HFF-Myc (cell line): ENCODE measurements at regions not wholly inside any gene's neighbourhood (a gene's known extent, or its start where the extent isn't known, plus 50 kb on each side); places are given as distances from the start of the nearest gene placed in this dataset.
"Not testable (repeated sequence)": the region's sequence is repeated elsewhere in the genome, so short reads cannot be mapped to it uniquely, and the experiment has no call there.

Experiments used
- DNase-seq: peaks from one replicate; pipeline ENCODE4 v3.0.0-alpha.2; 2011; ENCODE audit warnings: low read depth; ENCODE audit errors: extremely low read depth
- H3K4me3 ChIP-seq: replicated peaks from 2 replicates; pipeline ENCODE4 v1.5.1; 2011; ENCODE audit warnings: low read depth, mild to moderate bottlenecking, control low read depth, low read length
- TF ChIP-seq, protein P1 (sequence below): IDR thresholded peaks from 2 replicates; pipeline ENCODE4 v1.5.1; 2012; ENCODE audit warnings: mild to moderate bottlenecking, low read depth, low read length, control low read depth; ENCODE audit errors: missing control alignments

DNA sequence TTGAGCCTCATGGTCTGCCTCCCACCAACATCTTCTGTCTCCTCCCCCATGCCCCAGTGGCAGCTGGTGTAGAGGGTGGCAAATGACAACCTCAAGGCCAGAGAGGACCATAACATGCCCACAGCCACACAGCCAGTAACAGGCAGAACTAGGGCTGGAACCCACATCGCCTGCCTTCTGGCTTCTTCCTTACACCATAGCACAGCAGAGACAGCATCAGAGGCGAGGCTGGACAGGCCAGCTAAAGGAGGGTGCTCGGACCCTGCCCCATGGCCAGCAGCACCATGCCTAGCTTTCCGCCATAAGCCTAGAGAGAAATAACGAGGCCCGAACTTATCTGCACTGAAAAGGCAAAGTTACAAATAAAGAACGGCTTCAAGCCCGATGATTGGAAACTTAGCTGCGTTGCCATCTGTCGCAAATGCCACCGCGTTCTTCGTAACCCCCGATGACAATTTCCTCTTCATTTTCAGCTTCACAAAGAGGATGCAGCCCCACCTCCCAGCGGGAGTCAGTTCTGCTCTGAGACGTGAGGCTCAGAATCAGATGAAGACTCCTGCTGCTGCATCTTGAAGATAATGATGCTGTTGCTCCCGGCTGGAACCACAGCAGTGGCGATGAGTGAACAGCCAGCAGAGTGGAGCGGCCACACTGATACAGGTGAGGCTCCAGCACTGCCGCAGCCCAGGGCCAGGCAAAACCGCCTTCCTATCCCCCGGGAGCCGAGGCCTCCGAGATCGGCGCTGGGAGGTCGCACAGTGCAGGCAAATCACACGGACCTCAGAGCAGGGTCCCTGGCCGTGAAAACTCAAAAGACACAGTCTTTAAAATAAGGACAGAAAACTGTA, 73.8 kb upstream of the RTL6 start:
- TF ChIP-seq, protein P1, sequence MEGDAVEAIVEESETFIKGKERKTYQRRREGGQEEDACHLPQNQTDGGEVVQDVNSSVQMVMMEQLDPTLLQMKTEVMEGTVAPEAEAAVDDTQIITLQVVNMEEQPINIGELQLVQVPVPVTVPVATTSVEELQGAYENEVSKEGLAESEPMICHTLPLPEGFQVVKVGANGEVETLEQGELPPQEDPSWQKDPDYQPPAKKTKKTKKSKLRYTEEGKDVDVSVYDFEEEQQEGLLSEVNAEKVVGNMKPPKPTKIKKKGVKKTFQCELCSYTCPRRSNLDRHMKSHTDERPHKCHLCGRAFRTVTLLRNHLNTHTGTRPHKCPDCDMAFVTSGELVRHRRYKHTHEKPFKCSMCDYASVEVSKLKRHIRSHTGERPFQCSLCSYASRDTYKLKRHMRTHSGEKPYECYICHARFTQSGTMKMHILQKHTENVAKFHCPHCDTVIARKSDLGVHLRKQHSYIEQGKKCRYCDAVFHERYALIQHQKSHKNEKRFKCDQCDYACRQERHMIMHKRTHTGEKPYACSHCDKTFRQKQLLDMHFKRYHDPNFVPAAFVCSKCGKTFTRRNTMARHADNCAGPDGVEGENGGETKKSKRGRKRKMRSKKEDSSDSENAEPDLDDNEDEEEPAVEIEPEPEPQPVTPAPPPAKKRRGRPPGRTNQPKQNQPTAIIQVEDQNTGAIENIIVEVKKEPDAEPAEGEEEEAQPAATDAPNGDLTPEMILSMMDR: no peak

DNA sequence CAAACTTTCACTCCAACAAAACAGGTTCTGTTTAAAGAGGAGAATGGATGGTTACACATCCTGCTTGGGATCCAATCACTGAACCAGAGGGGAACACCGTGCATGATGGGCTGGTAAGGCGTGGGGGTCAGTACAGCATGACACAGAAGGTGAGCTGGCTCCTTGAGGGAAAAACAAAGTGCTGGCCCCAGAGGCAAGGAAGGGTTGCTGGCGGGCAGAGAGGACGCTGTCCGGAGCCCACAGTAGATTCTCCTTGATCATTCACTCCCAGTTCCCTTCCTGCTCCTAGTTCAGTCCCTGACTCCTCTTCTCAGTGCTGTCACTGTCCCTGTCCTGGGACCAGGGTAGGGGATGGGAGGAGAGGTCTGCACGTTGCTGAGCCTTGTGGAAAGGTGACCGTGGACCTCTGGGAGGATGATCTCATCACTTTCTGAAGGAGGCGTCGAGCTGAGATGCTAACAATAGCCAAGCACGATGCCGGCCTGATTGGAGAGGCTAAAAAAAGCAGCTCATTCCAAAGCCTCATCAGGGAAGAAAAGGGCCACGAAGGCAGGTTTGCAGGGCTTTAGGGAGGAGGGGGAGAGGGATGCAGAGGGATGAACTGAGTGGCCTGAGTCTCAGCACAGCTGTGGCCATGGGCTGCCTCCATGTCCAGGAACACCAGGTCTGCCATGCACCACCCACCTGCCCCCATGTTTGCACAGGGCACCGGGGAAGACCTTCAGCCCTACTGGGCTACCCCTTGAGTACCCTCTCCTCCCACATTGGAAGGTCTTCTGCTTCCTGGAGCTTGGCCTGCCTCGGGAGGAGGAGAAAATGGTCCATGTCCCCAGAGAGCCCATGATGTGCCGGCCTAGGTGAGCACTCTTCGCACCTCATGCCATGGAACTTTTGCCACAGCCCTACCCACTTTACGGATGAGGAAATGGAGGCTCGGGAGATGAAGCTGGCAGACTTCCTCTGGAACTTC, 72.7 kb upstream of the RTL6 start:
- DNase-seq: no peak
- no peak overlapping the region for H3K4me3 ChIP-seq
- TF ChIP-seq, protein P1: no peak

More for the DNA sequence above, 73.8 kb upstream of the RTL6 start:
- no peak for DNase-seq
- no peak overlapping the region for H3K4me3 ChIP-seq

DNA sequence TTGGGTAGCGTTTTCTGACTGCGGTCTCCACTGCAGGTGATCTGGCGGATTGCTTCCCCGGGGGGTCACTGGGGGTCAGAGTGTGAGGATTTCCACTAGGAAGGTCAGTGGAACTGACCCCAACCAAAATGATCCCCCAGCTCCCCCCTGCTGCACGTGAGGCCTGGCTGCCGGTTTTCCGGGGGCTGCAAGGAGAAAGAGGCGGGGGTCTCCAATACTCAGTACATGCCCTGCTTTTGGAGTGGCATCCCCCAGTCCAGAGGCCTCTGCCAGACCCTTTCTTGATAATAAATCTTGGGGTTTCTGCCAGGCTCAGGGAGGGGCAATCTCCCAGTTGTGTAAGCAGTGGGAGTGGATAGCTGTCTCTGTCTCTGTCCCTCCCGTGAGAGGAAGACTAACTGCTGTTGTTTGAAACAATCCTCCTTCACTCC, 71.5 kb upstream of the RTL6 start:
- TF ChIP-seq, protein P1: no peak
- no peak overlapping the region for H3K4me3 ChIP-seq
- DNase-seq: no peak

DNA sequence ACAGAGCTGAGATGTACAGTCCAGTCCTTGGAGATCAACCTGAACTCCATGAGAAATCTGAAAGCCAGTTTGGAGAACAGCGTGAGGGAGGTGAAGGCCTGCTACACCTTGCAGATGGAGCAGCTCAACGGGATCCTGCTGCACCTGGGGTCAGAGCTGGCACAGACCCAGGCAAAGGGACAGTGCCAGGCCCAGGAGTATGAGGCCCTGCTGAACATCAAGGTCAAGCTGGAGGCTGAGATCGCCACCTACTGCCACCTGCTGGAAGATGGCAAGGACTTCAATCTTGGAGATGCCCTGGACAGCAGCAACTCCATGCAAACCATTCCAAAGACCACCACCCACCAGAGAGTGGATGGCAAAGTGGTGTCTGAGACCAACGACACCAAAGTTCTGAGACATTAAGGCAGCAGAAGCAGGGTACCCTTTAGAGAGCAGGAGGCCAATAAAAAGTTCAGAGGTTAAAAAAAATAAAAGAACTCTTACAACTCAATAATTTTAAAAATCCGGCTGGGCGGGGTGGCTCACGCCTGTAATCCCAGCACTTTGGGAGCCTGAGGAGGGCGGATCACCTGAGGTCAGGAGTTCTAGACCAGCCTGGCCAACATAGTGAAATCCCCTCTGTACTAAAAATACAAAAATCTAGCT, 69.9 kb upstream of the RTL6 start:
- DNase-seq: peak; percentile 9
- H3K4me3 ChIP-seq: no peak overlapping the region
- TF ChIP-seq, protein P1: peak; percentile 67

DNA sequence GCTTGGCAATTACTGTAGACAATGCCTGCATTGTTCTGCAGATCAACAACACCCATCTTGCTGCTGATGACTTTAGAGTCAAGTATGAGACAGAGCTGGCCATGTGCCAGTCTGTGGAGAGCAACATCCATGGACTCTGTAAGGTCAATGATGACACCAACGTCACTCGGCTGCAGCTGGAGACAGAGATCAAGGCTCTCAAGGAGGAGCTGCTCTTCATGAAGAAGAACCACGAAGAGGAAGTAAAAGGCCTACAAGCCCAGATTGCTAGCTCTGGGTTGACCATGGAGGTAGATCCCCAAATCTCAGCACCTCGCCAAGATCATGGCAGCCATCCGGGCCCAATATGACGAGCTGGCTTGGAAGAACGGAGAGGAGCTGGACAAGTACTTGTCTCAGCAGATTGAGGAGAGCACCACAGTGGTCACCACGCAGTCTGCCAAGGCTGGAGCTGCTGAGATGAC, 69.4 kb upstream of the RTL6 start:
- DNase-seq, H3K4me3 ChIP-seq: not testable (repeated sequence)

DNA sequence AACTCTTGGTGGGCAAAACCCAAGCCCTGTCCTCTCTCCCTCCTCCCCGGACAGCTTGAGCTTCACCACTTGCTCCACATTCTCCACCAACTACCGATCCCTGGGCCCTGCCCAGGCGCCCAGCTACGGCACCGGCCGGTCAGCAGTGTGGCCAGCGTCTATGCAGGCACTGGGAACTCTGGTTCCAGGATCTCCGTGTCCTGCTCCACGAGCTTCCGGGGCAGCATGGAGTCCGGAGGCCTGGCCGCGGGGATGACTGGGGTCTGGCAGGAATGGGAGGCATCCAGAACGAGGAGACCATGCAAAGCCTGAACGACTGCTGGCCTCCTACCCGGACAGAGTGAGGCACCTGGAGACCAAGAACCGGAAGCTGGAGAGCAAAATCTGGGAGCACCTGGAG, 68.9 kb upstream of the RTL6 start:
- DNase-seq: no peak
- no peak overlapping the region for H3K4me3 ChIP-seq
- TF ChIP-seq, protein P1: no peak

DNA sequence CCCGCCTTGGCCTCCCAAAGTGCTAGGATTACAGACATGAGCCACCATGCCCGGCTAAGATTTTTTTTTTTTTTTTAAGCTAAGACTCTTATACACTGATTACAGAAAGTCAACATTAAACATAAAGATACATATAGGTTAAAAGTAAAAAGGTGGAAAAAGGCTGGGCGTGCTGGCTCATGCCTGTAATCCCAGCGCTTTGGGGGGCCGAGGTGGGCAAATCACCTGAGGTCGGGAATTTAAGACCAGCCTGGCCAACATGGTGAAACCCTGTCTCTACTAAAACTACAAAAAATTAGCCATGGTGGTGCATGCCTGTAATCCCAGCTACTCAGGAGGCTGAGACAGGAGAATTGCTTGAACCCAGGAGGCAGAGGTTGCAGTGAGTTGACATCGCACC, 64.6 kb upstream of the RTL6 start:
- not testable (repeated sequence) for DNase-seq, H3K4me3 ChIP-seq
